A673 (cell line): ENCODE measurements at regions not wholly inside any gene's neighbourhood (a gene's known extent, or its start where the extent isn't known, plus 50 kb on each side); places are given as distances from the start of the nearest gene placed in this dataset.

Experiments
- EZH2 ChIP-seq: fragments of 200-600 bp; sonication (generic); IDR thresholded peaks from 2 replicates; pipeline ENCODE4 v1.6.1; 2017; ENCODE audit warnings: borderline replicate concordance, low read depth, mild to moderate bottlenecking, mixed read lengths, antibody characterized with exemption, low read length; ENCODE audit not compliant: poor library complexity, severe bottlenecking
- TF ChIP-seq, protein P1 (sequence below): fragments of 300-800, 200-600 bp; sonication (generic); conservative IDR thresholded peaks from 2 replicates; pipeline ENCODE4 v1.5.1; 2017; ENCODE audit warnings: low read depth, mild to moderate bottlenecking, antibody characterized with exemption, low read length, moderate library complexity, mixed read lengths

- TF ChIP-seq, protein P1, sequence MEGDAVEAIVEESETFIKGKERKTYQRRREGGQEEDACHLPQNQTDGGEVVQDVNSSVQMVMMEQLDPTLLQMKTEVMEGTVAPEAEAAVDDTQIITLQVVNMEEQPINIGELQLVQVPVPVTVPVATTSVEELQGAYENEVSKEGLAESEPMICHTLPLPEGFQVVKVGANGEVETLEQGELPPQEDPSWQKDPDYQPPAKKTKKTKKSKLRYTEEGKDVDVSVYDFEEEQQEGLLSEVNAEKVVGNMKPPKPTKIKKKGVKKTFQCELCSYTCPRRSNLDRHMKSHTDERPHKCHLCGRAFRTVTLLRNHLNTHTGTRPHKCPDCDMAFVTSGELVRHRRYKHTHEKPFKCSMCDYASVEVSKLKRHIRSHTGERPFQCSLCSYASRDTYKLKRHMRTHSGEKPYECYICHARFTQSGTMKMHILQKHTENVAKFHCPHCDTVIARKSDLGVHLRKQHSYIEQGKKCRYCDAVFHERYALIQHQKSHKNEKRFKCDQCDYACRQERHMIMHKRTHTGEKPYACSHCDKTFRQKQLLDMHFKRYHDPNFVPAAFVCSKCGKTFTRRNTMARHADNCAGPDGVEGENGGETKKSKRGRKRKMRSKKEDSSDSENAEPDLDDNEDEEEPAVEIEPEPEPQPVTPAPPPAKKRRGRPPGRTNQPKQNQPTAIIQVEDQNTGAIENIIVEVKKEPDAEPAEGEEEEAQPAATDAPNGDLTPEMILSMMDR, result no peak
- no peak for TF ChIP-seq EZH2
Observed at GRCh38 chr18:34590503-34590902, 119.6 kb upstream of the DTNA start.
